Tibial nerve (tissue), 3 donors: ENCODE measurements at regions not wholly inside any gene's neighbourhood (a gene's known extent, or its start where the extent isn't known, plus 50 kb on each side); places are given as distances from the start of the nearest gene placed in this dataset.

Experiments used
- CTCF ChIP-seq, 5 experiments: fragments of 200-600 bp in 3 of 5; fragments of 450-650 bp in 2 of 5; sonication (generic) in 3 of 5; IDR thresholded peaks; one replicate each; pipeline ENCODE4 v1.5.1; 2016 to 2019; ENCODE audit warnings: antibody characterized with exemption in 5 of 5, mild to moderate bottlenecking in 3 of 5, moderate library complexity in 2 of 5
- POLR2A ChIP-seq, 2 donors: fragments of 450-650 bp; IDR thresholded peaks; one replicate each; pipeline ENCODE4 v1.6.1; 2017; ENCODE audit warnings: antibody characterized with exemption in 2 of 2, mild to moderate bottlenecking in 2 of 2, moderate library complexity in 2 of 2

GRCh38 chr7:45365341-45365740, 207.8 kb downstream of the RAMP3 start:
- TF ChIP-seq CTCF (IDR thresholded peaks at IDR 0.05) (no peak), POLR2A (IDR thresholded peaks at IDR 0.05) (no peak)
